H1 (cell line): ENCODE measurements at regions not wholly inside any gene's neighbourhood (a gene's known extent, or its start where the extent isn't known, plus 50 kb on each side); places are given as distances from the start of the nearest gene placed in this dataset.
"Not testable (repeated sequence)": the region's sequence is repeated elsewhere in the genome, so short reads cannot be mapped to it uniquely, and the experiment has no call there.

ENCODE experiments used
- CTCF ChIA-PET: fragments of 300-600 bp; sonication (Branson Sonifier 250); formaldehyde crosslinking; loops from one replicate; lab custom pipeline; 2021; ENCODE audit not compliant: partially characterized antibody; lab: Charles Lee
- POLR2A ChIA-PET: fragments of 300-600 bp; sonication (Branson Sonifier 250); formaldehyde crosslinking; loops from one replicate; lab custom pipeline; 2021; ENCODE audit warnings: inconsistent platforms; ENCODE audit not compliant: partially characterized antibody; lab: Charles Lee
- DNase-seq, 2 experiments: peaks; one replicate each; pipeline versions ENCODE4 v3.0.0 to v3.0.0-alpha.2; 2010 to 2022; ENCODE audit warnings: low spot score in 2 of 2, low read depth in 1 of 2, mixed read lengths in 1 of 2
- FAIRE-seq: peaks from 2 replicates; lab custom pipeline; 2011; peaks lifted over from hg19 to GRCh38; lab: Jason Lieb, UNC
- H2AFZ ChIP-seq: 2 replicates; pipeline ENCODE4 v1.8.1; 2012; ENCODE audit warnings: low read length, inconsistent platforms
- H2AK5ac ChIP-seq: 2 replicates; pipeline ENCODE4 v1.6.1; 2013; ENCODE audit warnings: low read depth, low read length
- H2BK120ac ChIP-seq: replicated peaks from 2 replicates; pipeline ENCODE3; 2013; ENCODE audit warnings: low read depth, low read length, inconsistent platforms
- H2BK12ac ChIP-seq: 2 replicates; pipeline ENCODE4 v1.6.1; 2013; ENCODE audit warnings: low read depth, low read length
- H2BK15ac ChIP-seq: 2 replicates; pipeline ENCODE4 v1.6.1; 2013; ENCODE audit warnings: low read length
- H2BK20ac ChIP-seq: 2 replicates; pipeline ENCODE4 v1.6.1; 2013; ENCODE audit warnings: low read length
- H2BK5ac ChIP-seq: 2 replicates; pipeline ENCODE4 v1.6.1; 2013; ENCODE audit warnings: low read depth, low read length
- H3K14ac ChIP-seq: 2 replicates; pipeline ENCODE4 v1.6.1; 2013; ENCODE audit warnings: inconsistent platforms; ENCODE audit not compliant: insufficient read length
- H3K18ac ChIP-seq: 2 replicates; pipeline ENCODE4 v1.6.1; 2013; ENCODE audit warnings: low read length; ENCODE audit errors: extremely low read depth
- H3K23ac ChIP-seq: 2 replicates; pipeline ENCODE4 v1.6.1; 2013; ENCODE audit warnings: inconsistent platforms; ENCODE audit not compliant: insufficient read length
- H3K23me2 ChIP-seq: 2 replicates; pipeline ENCODE4 v1.6.1; 2013; ENCODE audit warnings: low read depth, low read length
- H3K27ac ChIP-seq: 2 replicates; pipeline ENCODE4 v1.6.1; 2011; ENCODE audit warnings: low read depth, low read length, inconsistent platforms
- H3K27me3 ChIP-seq, 4 experiments: replicated peaks in 1 of 4; 1 replicate in 1 of 4; 2 replicates in 3 of 4; pipeline versions ENCODE4 v1.6.1 to v1.8.1; 2011 to 2013; ENCODE audit warnings: low read length in 3 of 4, mild to moderate bottlenecking in 3 of 4, inconsistent platforms in 2 of 4, mixed read lengths in 2 of 4, moderate library complexity in 1 of 4; ENCODE audit not compliant: control insufficient read depth in 3 of 4, insufficient read depth in 3 of 4; ENCODE audit errors: extremely low read depth in 1 of 4
- H3K36me3 ChIP-seq, 4 experiments: 2 replicates each; pipeline versions ENCODE4 v1.6.1 to v1.8.1; 2011 to 2013; ENCODE audit warnings: mild to moderate bottlenecking in 4 of 4, low read length in 3 of 4, moderate library complexity in 2 of 4, control low read depth in 1 of 4, inconsistent platforms in 1 of 4; ENCODE audit not compliant: insufficient read depth in 4 of 4, control insufficient read depth in 2 of 4
- H3K4ac ChIP-seq: replicated peaks from 2 replicates; pipeline ENCODE3; 2013; ENCODE audit warnings: low read length, low read depth, mixed read lengths, inconsistent platforms; ENCODE audit not compliant: insufficient read length
- H3K4me1 ChIP-seq, 4 experiments: replicated peaks in 1 of 4; 1 replicate in 1 of 4; 2 replicates in 3 of 4; pipeline versions ENCODE4 v1.6.1 to v1.8.1; 2011 to 2013; ENCODE audit warnings: low read length in 3 of 4, inconsistent platforms in 2 of 4, mixed read lengths in 1 of 4; ENCODE audit not compliant: insufficient read depth in 4 of 4, control insufficient read depth in 3 of 4
- H3K4me2 ChIP-seq, 2 experiments: 2 replicates each; pipeline versions ENCODE4 v1.6.1 to v1.8.1; 2011 to 2013; ENCODE audit warnings: low read depth in 2 of 2, low read length in 2 of 2, control low read depth in 1 of 2, inconsistent platforms in 1 of 2, mild to moderate bottlenecking in 1 of 2; ENCODE audit not compliant: insufficient read depth in 1 of 2
- H3K4me3 ChIP-seq, 4 experiments: fragments of 200-600, 300-600 bp in 1 of 4; sonication (generic), shearing (Covaris generic), sonication (Bioruptor Twin) in 1 of 4; 2 replicates each; pipeline versions ENCODE4 v1.5.1 to v1.8.1; 2011 to 2016; ENCODE audit warnings: low read length in 4 of 4, low read depth in 3 of 4, control low read depth in 2 of 4, inconsistent platforms in 2 of 4, mild to moderate bottlenecking in 2 of 4, mixed read lengths in 1 of 4, moderate library complexity in 1 of 4; ENCODE audit not compliant: insufficient read depth in 2 of 4; ENCODE audit errors: extremely low read depth in 1 of 4
- H3K56ac ChIP-seq: replicated peaks from 2 replicates; pipeline ENCODE3; 2013; ENCODE audit warnings: low read depth, mild to moderate bottlenecking, mixed read lengths, low read length, inconsistent platforms; ENCODE audit not compliant: insufficient read length
- H3K79me1 ChIP-seq: 2 replicates; pipeline ENCODE4 v1.6.1; 2013; ENCODE audit warnings: low read depth, low read length, control low read depth
- H3K79me2 ChIP-seq, 2 experiments: 2 replicates each; pipeline versions ENCODE4 v1.6.1 to v1.8.1; 2012 to 2013; ENCODE audit warnings: low read length in 2 of 2, mild to moderate bottlenecking in 2 of 2, inconsistent platforms in 1 of 2; ENCODE audit not compliant: insufficient read depth in 2 of 2, control insufficient read depth in 1 of 2
- H3K9ac ChIP-seq, 4 experiments: replicated peaks in 1 of 4; 1 replicate in 1 of 4; 2 replicates in 3 of 4; pipeline versions ENCODE4 v1.6.1 to v1.8.1; 2011 to 2013; ENCODE audit warnings: low read depth in 3 of 4, low read length in 3 of 4, control low read depth in 2 of 4, mild to moderate bottlenecking in 2 of 4, moderate library complexity in 2 of 4, inconsistent platforms in 1 of 4; ENCODE audit errors: extremely low read depth in 1 of 4
- H3K9me3 ChIP-seq, 2 experiments: 2 replicates each; pipeline versions ENCODE4 v1.6.1 to v1.8.1; 2012 to 2013; ENCODE audit warnings: mild to moderate bottlenecking in 2 of 2, moderate library complexity in 2 of 2, control low read depth in 1 of 2, inconsistent platforms in 1 of 2, low read depth in 1 of 2, low read length in 1 of 2, mixed read lengths in 1 of 2; ENCODE audit not compliant: insufficient read depth in 2 of 2
- H4K20me1 ChIP-seq, 2 experiments: replicated peaks in 1 of 2; 2 replicates each; pipeline versions ENCODE3 to v1.8.1; 2011 to 2013; ENCODE audit warnings: inconsistent platforms in 2 of 2, low read length in 2 of 2, mild to moderate bottlenecking in 1 of 2; ENCODE audit not compliant: insufficient read depth in 2 of 2, control insufficient read depth in 1 of 2
- H4K5ac ChIP-seq: 2 replicates; pipeline ENCODE4 v1.6.1; 2013; ENCODE audit warnings: low read length, low read depth, mixed read lengths, inconsistent platforms; ENCODE audit not compliant: insufficient read length
- H4K8ac ChIP-seq: 2 replicates; pipeline ENCODE4 v1.8.0; 2013; ENCODE audit warnings: mild to moderate bottlenecking, moderate library complexity, low read length, inconsistent platforms; ENCODE audit not compliant: insufficient read depth; ENCODE audit errors: extremely low read depth
- H4K91ac ChIP-seq: replicated peaks from 2 replicates; pipeline ENCODE3; 2013; ENCODE audit warnings: low read length, mixed read lengths, inconsistent platforms; ENCODE audit not compliant: insufficient read length
- ZNF274 ChIP-seq: IDR thresholded peaks from 2 replicates; pipeline ENCODE4 v1.7.0; 2012; ENCODE audit warnings: low read length, borderline replicate concordance; ENCODE audit errors: extremely low read depth
- WGBS, 2 experiments: shearing (Covaris generic) in 1 of 2; methylation state at CpG; one replicate each; pipeline versions ENCODE4 v1.1.6 to v1.1.7; 2013 to 2015; ENCODE audit warnings: low lambda C conversion rate in 2 of 2, mixed read lengths in 2 of 2, inconsistent platforms in 1 of 2, low coverage in 1 of 2, missing lambda C conversion rate in 1 of 2; ENCODE audit not compliant: insufficient replicate concordance in 2 of 2, insufficient coverage in 1 of 2, insufficient read length in 1 of 2; ENCODE audit errors: extremely low coverage in 1 of 2, missing lambda C conversion rate in 1 of 2; 5-methylcytosine and 5-hydroxymethylcytosine counted together

GRCh38 chr14:84341867-84342266, 1188.1 kb upstream of the FLRT2 start:
- H3K23ac ChIP-seq, H2BK120ac ChIP-seq, H3K79me1 ChIP-seq, POLR2A ChIA-PET, H2AFZ ChIP-seq, H3K79me2 ChIP-seq, DNase-seq, H2BK20ac ChIP-seq, H3K27ac ChIP-seq, H2BK5ac ChIP-seq, H3K27me3 ChIP-seq, H3K18ac ChIP-seq, H3K4me3 ChIP-seq, H3K23me2 ChIP-seq, H3K56ac ChIP-seq, H4K5ac ChIP-seq, H4K91ac ChIP-seq, H4K20me1 ChIP-seq, H3K4ac ChIP-seq, H3K14ac ChIP-seq, H3K4me2 ChIP-seq, H4K8ac ChIP-seq, H2BK12ac ChIP-seq, H2AK5ac ChIP-seq, H3K9me3 ChIP-seq, FAIRE-seq, H3K4me1 ChIP-seq, H2BK15ac ChIP-seq, H3K36me3 ChIP-seq, H3K9ac ChIP-seq: not testable (repeated sequence)
- CTCF ChIA-PET: interaction anchor here (0.6 kb wide), 1 partner anchor 913 kb away, joined by 3 read pairs; no protein-coding TSS in a partner anchor
- WGBS, 2 experiments: 88% methylated on average over 3 of the region's 3 CpGs; no CpG with 5 or more reads in 1 of the 2 experiments
- peak; percentile 59; the same call in 1 of the 2 replicates for TF ChIP-seq ZNF274
